ENCODE measurements at regions not wholly inside any gene's neighbourhood (a gene's known extent, or its start where the extent isn't known, plus 50 kb on each side); places are given as distances from the start of the nearest gene placed in this dataset.
A peak's percentile ranks its signal among the peaks of the same experiment; 100 is the strongest.

GRCh38 chr22:44422746-44423380 is 75.2 kb downstream of the RTL6 start:
- peak overlapping the region; percentile 52 for H3K27ac Mint-ChIP-seq (ENCODE audit: unreplicated experiment)
- H3K4me3 Mint-ChIP-seq (ENCODE audit: unreplicated experiment), result no peak overlapping the region
- TF ChIP-seq CTCF (IDR thresholded peaks at IDR 0.05), result no peak
- no peak for DNase-seq (ENCODE audit: extremely low spot score, unreplicated experiment)
- H3K27me3 Mint-ChIP-seq (ENCODE audit: unreplicated experiment), result peaks cover 19% of the 10 kb centered on the region
- peaks cover 2% of the 10 kb centered on the region for H3K36me3 Mint-ChIP-seq (ENCODE audit: unreplicated experiment)
- peaks cover 19% of the 10 kb centered on the region for H3K9me3 Mint-ChIP-seq (ENCODE audit: unreplicated experiment)
- H3K4me1 Mint-ChIP-seq (ENCODE audit: unreplicated experiment), result peaks cover 25% of the 10 kb centered on the region

GRCh38 chr22:44419429-44419828 is 78.6 kb downstream of the RTL6 start:
- peaks cover 52% of the 10 kb centered on the region for H3K27me3 Mint-ChIP-seq (ENCODE audit: unreplicated experiment)
- no peak for DNase-seq (ENCODE audit: extremely low spot score, unreplicated experiment)
- H3K9me3 Mint-ChIP-seq (ENCODE audit: unreplicated experiment), result peaks cover 22% of the 10 kb centered on the region
- no peak overlapping the region for H3K4me3 Mint-ChIP-seq (ENCODE audit: unreplicated experiment)
- H3K4me1 Mint-ChIP-seq (ENCODE audit: unreplicated experiment), result peaks cover 13% of the 10 kb centered on the region
- H3K36me3 Mint-ChIP-seq (ENCODE audit: unreplicated experiment), result peaks cover 2% of the 10 kb centered on the region
- no peak overlapping the region for H3K27ac Mint-ChIP-seq (ENCODE audit: unreplicated experiment)
- TF ChIP-seq CTCF (IDR thresholded peaks at IDR 0.05), result no peak

GRCh38 chr22:44413211-44413610 is 84.8 kb downstream of the RTL6 start:
- TF ChIP-seq CTCF (IDR thresholded peaks at IDR 0.05), result no peak
- Mint-ChIP-seq H3K27ac (ENCODE audit: unreplicated experiment) (no peak overlapping the region), H3K4me3 (ENCODE audit: unreplicated experiment) (no peak overlapping the region), H3K27me3 (ENCODE audit: unreplicated experiment) (peaks cover 59% of the 10 kb centered on the region), H3K36me3 (ENCODE audit: unreplicated experiment) (no peaks in the 10 kb centered on the region), H3K9me3 (ENCODE audit: unreplicated experiment) (peaks cover 3% of the 10 kb centered on the region), H3K4me1 (ENCODE audit: unreplicated experiment) (no peaks in the 10 kb centered on the region)
- DNase-seq (ENCODE audit: extremely low spot score, unreplicated experiment), result no peak

GRCh38 chr22:44412136-44412731 is 85.8 kb downstream of the RTL6 start:
- H3K36me3 Mint-ChIP-seq (ENCODE audit: unreplicated experiment), result no peaks in the 10 kb centered on the region
- H3K27ac Mint-ChIP-seq (ENCODE audit: unreplicated experiment), result no peak overlapping the region
- H3K9me3 Mint-ChIP-seq (ENCODE audit: unreplicated experiment), result peaks cover 3% of the 10 kb centered on the region
- no peaks in the 10 kb centered on the region for H3K4me1 Mint-ChIP-seq (ENCODE audit: unreplicated experiment)
- no peak for DNase-seq (ENCODE audit: extremely low spot score, unreplicated experiment)
- no peak for TF ChIP-seq CTCF (IDR thresholded peaks at IDR 0.05)
- peaks cover 51% of the 10 kb centered on the region for H3K27me3 Mint-ChIP-seq (ENCODE audit: unreplicated experiment)
- H3K4me3 Mint-ChIP-seq (ENCODE audit: unreplicated experiment), result no peak overlapping the region

- H3K27ac Mint-ChIP-seq (ENCODE audit: unreplicated experiment), result no peak overlapping the region
- TF ChIP-seq CTCF (IDR thresholded peaks at IDR 0.05), result no peak
- DNase-seq (ENCODE audit: extremely low spot score, unreplicated experiment), result no peak
- no peak overlapping the region for H3K4me3 Mint-ChIP-seq (ENCODE audit: unreplicated experiment)
- H3K4me1 Mint-ChIP-seq (ENCODE audit: unreplicated experiment), result no peaks in the 10 kb centered on the region
- no peaks in the 10 kb centered on the region for H3K36me3 Mint-ChIP-seq (ENCODE audit: unreplicated experiment)
- H3K9me3 Mint-ChIP-seq (ENCODE audit: unreplicated experiment), result peaks cover 3% of the 10 kb centered on the region
- H3K27me3 Mint-ChIP-seq (ENCODE audit: unreplicated experiment), result peaks cover 45% of the 10 kb centered on the region
These were observed 86.6 kb downstream of the RTL6 start for GRCh38 chr22:44411226-44412135.
